HL-60 (cell line): ENCODE measurements at regions not wholly inside any gene's neighbourhood (a gene's known extent, or its start where the extent isn't known, plus 50 kb on each side); places are given as distances from the start of the nearest gene placed in this dataset.

Experiments
- CTCF ChIP-seq: IDR thresholded peaks from one replicate; pipeline ENCODE4 v1.5.1; 2011; ENCODE audit warnings: low read length, control low read depth, inconsistent platforms; ENCODE audit not compliant: insufficient read depth
- GABPA ChIP-seq: IDR thresholded peaks from 2 replicates; pipeline ENCODE4 v1.6.1; 2012; ENCODE audit warnings: low read depth
- SPI1 ChIP-seq: IDR thresholded peaks from 2 replicates; pipeline ENCODE4 v1.6.1; 2012; ENCODE audit warnings: low read depth, mild to moderate bottlenecking, borderline replicate concordance

GRCh38 chr22:27347951-27348350 is 453.6 kb downstream of the MN1 start:
- TF ChIP-seq SPI1 = no peak
- no peak for TF ChIP-seq CTCF
- no peak for TF ChIP-seq GABPA
